ENCODE measurements at regions not wholly inside any gene's neighbourhood (a gene's known extent, or its start where the extent isn't known, plus 50 kb on each side); places are given as distances from the start of the nearest gene placed in this dataset.

DNA sequence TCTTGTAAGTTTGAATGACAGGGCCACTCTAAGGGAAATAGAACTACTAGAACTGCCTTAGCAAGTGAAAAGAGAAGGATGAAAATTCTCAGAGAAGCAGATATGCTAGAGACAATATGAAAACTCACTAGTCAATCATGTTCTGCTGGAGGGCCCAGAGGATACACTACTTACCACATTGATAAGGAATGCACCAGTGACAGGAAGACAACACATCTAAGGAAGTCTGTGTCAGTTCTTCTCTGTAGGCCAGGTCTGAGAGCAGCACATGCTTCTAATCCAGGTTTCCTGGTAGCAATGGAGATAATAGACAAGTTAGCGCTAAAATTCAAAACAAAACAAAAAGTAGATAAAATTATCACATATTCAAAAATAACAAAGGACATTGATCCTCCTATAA, 235.2 kb upstream of the AKR1E2 start:
- no peak for DNase-seq (ENCODE audit: low read depth in 2 of 2, low spot score in 1 of 2)

GRCh38 chr10:4588824-4589223, 237.2 kb upstream of the AKR1E2 start:
- no peak for DNase-seq (ENCODE audit: low read depth in 2 of 2, low spot score in 1 of 2)

GRCh38 chr10:4587466-4587865, 238.5 kb upstream of the AKR1E2 start:
- no peak for DNase-seq (ENCODE audit: low read depth in 2 of 2, low spot score in 1 of 2)

DNA sequence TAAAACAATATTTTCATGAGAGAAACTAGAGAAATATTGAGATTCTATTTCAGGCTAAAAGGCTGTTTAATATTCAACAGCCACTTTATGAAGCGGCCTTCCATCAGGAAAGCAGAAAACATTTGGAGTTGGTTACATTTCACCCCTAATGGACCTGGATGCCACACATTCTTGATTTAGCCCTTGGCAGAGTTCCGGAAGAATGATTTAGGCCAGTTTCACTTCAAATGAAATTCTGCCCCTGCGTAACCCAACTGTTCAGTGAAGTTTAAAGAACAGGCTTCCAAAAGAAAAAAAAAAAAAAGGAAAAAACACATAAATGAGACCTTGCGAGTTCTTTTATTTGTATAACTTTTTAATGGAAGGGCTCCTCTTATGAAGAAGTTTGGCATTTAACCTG, 239.2 kb upstream of the AKR1E2 start:
- no peak for DNase-seq (ENCODE audit: low read depth in 2 of 2, low spot score in 1 of 2)

DNA sequence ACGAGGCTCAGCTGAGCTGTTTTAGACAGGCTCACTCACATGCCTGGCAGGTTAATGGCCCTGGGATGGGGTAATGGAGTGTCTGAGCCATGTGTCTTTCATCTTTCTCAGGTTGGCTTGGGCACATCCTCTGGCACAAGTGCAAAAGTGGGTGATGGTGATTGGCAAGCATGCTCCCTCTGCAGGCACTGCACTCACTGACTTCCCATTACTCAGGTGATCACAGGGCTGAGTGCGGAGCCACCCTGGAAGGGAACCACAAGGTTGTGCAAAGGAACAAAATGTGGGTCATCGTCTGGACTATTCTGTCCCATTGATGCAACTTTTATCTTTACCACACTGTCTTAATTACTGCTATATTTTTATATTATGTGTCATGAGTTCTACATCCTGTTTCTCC, 244.1 kb upstream of the AKR1E2 start:
- no peak for DNase-seq (ENCODE audit: low read depth in 2 of 2, low spot score in 1 of 2)

DNA sequence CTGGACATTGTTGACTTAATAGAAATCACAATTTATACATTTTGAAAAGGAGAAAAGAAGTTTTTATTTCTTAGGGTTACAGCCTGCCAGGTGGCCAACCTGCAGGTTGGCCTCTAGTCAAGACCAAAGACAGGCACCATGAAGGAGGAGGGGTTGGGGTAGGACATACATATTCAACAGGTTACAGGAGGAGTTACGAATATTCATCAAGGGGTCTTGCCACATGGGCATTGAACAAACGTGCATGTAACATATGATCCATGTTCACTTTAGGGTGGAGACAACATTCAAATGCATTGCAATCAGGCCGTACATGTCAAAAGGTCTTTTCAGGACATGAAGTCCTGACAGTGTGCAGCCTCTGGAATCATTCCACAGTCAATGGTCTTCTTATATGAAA, 246.2 kb upstream of the AKR1E2 start:
- DNase-seq (ENCODE audit: low read depth in 2 of 2, low spot score in 1 of 2), result no peak

DNA sequence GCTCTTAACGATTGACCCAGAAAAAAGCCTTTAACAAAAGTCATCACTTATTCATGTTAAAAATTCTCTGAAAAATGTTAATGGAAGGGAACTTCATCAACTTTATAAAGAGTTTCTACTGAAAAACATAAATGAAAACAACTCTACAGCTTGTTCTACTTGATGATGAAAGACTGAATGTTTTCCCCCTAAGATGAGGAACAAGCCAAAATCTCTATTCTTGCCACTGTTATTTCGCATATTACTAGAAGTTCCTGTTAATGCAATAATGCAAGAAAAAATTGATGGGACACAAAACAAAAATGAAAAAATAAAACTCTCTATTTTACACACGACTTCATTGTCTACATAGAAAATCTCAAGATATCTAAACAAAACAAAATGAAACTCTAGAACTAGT, 249.8 kb upstream of the AKR1E2 start:
- no peak for DNase-seq (ENCODE audit: low read depth in 2 of 2, low spot score in 1 of 2)

DNA sequence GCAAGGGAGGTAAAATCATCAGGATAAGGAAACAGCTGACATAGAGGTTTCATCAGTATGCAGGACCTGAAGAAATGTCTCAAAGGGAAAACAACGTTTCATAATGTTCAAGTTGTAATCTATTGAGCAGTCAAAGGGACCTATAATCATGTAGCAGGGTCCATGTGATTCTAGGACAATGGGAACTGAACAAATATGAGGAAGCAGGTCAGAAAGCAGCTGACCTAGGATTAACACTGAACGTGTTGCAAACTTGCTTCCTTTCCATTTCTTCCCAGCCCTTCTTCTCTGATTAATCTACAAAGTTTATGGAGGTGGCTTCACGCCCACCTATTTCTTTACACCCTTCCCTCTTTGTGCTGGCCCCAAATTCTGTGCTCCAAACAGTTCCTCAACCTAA, 256.9 kb upstream of the AKR1E2 start:
- DNase-seq (ENCODE audit: low read depth in 2 of 2, low spot score in 1 of 2), result no peak

- DNase-seq (ENCODE audit: low read depth in 2 of 2, low spot score in 1 of 2), result no peak
These were observed 257.3 kb upstream of the AKR1E2 start for GRCh38 chr10:4568731-4569130.

DNA sequence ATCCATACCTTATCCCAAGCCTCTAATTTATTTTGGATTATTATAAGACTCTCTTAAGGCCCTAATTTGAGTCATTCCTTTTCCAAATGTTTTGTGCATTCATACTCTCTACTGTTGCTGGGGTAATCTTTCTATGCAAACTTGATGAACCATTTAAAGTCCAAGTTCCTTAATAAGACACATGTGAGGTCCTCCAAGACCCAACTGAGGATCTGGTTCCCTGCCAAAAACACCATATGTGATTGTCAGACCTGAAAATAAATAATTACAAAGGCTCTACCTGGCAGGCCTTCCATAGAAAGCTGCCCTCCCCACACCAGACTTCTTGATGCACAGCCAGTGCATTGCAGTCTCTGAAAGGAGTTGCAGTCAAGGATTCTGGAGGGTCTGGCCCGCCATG, 257.9 kb upstream of the AKR1E2 start:
- no peak for DNase-seq (ENCODE audit: low read depth in 2 of 2, low spot score in 1 of 2)

DNA sequence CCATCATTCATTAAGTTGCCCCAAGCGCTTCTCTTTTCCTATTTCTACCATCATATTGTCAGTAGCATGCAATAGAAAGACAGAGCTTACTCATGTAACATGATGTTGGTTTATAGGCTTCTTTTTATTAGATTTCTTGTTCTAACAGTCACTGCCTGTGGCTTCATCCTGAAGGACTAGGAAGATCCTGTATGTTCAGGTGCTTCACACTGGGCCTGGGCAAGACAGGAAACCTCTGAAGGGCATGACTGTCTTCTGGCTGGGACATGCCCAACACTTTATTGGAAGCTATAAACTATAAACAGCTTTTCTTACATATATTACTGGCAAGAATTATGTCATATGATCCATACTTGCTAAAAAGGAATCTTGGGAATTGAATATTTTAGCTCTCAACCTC, 258.4 kb upstream of the AKR1E2 start:
- DNase-seq (ENCODE audit: low read depth in 2 of 2, low spot score in 1 of 2), result no peak

GRCh38 chr10:4566011-4566410, 260.0 kb upstream of the AKR1E2 start:
- no peak for DNase-seq (ENCODE audit: low read depth in 2 of 2, low spot score in 1 of 2)

- DNase-seq (ENCODE audit: low read depth in 2 of 2, low spot score in 1 of 2), result no peak
These were observed 264.7 kb upstream of the AKR1E2 start for GRCh38 chr10:4561296-4561695.

DNA sequence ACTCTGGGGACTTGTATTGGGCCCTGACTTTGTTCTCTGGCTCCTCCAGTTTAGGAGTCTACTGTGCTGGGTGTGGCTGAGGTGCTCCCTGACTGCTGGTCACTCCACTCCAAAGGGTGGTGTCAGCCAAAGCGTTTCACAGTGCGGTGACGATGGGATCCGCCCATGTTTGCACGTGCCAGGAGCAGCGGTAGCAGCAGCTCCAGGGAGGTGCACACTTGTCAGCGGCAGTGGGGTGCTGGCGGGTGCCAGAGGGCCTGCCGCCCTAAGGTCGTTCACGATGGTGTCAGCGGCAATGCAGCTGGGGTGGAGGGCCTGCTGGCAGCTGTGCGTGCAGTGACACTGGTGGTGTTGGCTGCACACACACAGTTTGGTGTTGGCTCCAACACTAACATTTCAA, 268.5 kb upstream of the AKR1E2 start:
- DNase-seq (ENCODE audit: low read depth in 2 of 2, low spot score in 1 of 2), result no peak

- no peak for DNase-seq (ENCODE audit: low read depth in 2 of 2, low spot score in 1 of 2)
These were observed 269.5 kb upstream of the AKR1E2 start for GRCh38 chr10:4556527-4556926.

DNA sequence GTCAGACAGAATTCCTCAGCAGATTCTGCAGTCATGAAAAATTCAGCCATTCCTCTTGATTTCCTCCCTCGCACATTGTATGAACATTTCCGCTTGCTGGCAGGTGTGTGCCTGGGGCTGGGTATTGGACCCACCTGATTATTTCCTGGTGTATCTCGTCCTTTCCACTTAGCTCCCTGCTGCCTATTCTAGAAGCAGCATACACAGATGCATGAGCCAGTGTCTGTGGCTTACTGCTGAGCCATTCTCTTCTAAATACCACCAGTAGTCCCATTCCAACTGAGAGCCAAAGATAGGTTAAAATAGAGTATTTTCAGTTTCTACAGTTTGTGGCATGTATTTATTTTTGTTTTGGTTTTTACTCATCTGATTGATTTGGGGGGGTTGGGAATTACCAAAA, 270.1 kb upstream of the AKR1E2 start:
- no peak for DNase-seq (ENCODE audit: low read depth in 2 of 2, low spot score in 1 of 2)

GRCh38 chr10:4549139-4549653, 276.8 kb upstream of the AKR1E2 start:
- no peak for DNase-seq (ENCODE audit: low read depth in 2 of 2, low spot score in 1 of 2)

DNA sequence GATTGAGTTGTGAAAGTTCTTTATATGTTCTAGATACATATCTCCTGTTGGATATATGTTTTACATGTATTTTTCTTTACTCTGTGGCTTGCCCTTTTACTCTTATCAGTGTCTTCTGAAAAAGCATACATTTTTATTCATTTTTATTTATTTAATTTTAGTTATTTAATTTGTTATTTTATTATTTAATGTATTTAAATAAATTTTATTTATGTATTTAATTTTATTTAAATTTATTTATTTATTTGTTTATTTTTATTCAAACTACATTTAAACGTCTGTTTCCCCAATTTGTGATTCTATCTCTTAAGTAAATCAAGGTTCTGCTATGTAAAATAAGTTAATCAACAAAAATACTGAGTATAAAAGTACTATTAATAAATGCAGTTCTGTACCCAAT, 279.1 kb upstream of the AKR1E2 start:
- no peak for DNase-seq (ENCODE audit: low read depth in 2 of 2, low spot score in 1 of 2)

DNA sequence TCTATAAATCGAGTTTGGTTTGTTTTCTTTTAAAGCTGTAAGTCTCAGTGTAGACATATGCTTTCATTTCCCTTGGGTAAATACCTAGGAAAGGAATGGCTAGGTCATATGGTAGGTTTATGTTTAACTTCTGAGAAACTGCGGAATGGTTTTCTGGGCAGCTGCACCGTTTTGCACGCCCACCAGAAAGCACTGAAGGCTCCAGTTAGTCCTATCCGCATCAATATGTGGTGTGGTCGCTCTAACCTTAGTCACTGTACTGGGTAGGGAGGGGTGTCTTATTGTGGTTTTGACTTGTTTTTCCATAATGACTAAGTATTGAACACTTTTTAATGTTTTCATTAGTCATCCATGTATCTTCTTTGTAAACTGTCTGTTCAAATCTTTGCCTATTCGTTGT, 279.5 kb upstream of the AKR1E2 start:
- no peak for DNase-seq (ENCODE audit: low read depth in 2 of 2, low spot score in 1 of 2)

- no peak for DNase-seq (ENCODE audit: low read depth in 2 of 2, low spot score in 1 of 2)
These were observed 280.9 kb upstream of the AKR1E2 start for GRCh38 chr10:4545062-4545461.

DNA sequence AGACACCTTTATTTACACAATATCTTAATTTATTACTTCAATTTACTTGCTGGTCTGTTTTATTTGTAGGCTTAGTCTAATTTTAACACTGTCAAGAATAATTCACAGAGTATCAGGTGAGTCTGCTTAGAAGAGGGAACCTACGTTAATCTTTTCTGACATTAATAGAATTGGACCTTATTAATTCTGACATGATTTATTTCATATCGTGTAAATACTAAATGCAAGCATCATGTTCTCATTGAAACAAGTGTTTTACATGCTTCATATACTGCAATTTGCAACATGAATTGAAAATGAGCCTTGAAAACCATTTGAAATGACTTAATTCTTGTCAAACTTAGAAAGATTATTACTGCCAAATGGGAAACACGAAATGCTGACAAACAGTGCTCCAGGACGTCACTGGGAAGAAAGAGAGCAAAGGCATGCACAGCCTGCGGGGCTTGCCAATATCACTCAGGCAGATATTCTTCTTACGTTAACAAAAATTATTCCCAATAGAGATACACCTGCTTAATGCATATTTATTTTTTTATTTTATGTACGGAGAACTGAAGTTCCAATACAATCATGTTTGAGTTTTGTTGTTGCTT, 282.0 kb upstream of the AKR1E2 start:
- DNase-seq (ENCODE audit: low read depth in 2 of 2, low spot score in 1 of 2), result no peak

GRCh38 chr10:4541292-4541691, 284.7 kb upstream of the AKR1E2 start:
- DNase-seq (ENCODE audit: low read depth in 2 of 2, low spot score in 1 of 2), result no peak

GRCh38 chr10:4538016-4538415, 288.0 kb upstream of the AKR1E2 start:
- DNase-seq (ENCODE audit: low read depth in 2 of 2, low spot score in 1 of 2), result no peak

GRCh38 chr10:4535521-4535920, 290.5 kb upstream of the AKR1E2 start:
- DNase-seq (ENCODE audit: low read depth in 2 of 2, low spot score in 1 of 2), result no peak

Measured in stimulated activated CD8-positive, alpha-beta memory T cell treated with anti-CD3 and anti-CD28 coated beads, Interleukin-4, amount 100 ng/mL, for 4 hours (primary cell).